Activated CD4-positive, CD25-positive, alpha-beta regulatory T cell treated with anti-CD3 and anti-CD28 coated beads, Interleukin-2, amount 50 U/mL, for 24 hours (primary cell): ENCODE measurements at regions not wholly inside any gene's neighbourhood (a gene's known extent, or its start where the extent isn't known, plus 50 kb on each side); places are given as distances from the start of the nearest gene placed in this dataset.

Experiments used
- ATAC-seq, 2 donors: fragments of 150-1000 bp; cut with Tn5 transposase; one replicate each; pipeline ENCODE4 v1.10.0; 2021; ENCODE audit warnings: mild to moderate bottlenecking in 1 of 2, moderate library complexity in 1 of 2

DNA sequence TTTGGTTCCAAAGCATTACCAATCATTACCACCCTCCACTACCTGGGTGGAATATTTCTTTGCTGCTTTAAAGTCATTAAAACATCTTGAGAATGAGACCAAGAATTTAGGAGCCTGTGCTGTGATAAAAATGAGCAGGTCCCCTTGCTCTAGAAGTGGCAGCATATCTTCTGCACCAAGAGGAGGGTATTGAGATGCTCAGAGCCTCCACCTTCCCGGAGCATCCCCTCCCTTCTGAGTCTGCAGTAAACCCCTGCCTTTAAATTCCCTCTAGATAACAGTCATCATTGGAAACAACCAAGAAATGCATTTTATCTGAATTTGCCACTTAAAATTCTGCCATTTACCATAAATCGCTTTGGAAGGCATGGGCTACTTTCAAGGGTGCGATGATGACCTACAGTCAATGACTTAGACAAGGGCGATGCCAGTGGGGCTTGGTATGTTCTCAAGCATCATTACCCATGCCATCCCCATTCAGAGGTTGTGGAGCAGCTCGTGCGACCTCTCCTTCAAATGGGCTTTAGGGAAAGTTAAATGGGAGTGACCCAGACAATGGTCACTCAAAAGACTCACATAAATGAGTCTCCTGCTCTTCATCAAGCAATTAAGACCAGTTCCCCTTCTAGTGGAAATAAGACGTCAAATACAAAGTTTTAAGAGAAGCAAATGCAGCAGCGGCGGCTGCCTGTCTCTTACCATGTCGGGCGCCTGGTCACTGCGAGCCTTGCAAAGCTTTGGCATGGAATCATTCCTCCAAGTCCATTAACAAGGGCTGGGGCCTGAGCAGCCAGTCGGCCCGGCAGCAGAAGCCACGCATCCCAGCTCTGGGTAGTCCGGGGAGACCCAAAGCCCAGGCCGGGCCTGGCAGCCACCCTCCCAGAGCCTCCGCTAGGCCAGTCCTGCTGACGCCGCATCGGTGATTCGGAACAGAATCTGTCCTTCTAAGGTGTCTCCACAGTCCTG lies 334.5 kb downstream of the TMEM121 start:
- ATAC-seq: no peak

DNA sequence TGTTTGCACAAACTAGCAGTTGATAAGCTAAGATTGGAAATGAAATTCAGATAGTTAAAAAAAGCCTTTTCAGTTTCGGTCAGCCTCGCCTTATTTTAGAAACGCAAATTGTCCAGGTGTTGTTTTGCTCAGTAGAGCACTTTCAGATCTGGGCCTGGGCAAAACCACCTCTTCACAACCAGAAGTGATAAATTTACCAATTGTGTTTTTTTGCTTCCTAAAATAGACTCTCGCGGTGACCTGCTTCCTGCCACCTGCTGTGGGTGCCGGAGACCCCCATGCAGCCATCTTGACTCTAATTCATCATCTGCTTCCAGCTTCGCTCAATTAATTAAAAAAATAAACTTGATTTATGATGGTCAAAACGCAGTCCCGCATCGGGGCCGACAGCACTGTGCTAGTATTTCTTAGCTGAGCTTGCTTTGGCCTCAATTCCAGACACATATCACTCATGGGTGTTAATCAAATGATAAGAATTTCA lies 335.6 kb downstream of the TMEM121 start:
- peak; percentile 32 to 37 for ATAC-seq

DNA sequence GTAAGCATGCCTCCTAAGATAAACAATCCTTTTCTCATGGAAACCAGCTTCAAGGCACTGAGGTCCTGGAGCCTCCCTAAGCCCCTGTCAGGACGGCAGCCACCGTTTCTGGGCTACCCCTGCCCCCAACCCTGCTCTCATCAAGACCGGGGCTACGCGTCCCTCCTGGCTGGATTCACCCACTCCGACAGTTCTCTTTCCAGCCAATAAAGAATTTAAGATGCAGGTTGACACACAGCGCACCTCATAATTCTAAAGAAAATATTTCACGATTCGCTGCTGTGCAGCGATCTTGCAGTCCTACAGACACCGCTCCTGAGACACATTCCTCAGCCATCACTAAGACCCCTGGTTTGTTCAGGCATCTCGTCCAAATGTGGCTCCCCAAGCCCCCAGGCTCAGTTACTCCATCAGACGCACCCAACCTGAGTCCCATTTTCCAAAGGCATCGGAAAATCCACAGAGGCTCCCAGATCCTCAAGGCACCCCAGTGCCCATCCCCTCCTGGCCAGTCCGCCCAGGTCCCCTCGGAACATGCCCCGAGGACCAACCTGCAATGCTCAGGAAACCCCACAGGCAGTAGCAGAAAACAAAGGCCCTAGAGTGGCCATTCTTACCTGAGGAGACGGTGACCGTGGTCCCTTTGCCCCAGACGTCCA lies 336.3 kb downstream of the TMEM121 start:
- no peak for ATAC-seq

DNA sequence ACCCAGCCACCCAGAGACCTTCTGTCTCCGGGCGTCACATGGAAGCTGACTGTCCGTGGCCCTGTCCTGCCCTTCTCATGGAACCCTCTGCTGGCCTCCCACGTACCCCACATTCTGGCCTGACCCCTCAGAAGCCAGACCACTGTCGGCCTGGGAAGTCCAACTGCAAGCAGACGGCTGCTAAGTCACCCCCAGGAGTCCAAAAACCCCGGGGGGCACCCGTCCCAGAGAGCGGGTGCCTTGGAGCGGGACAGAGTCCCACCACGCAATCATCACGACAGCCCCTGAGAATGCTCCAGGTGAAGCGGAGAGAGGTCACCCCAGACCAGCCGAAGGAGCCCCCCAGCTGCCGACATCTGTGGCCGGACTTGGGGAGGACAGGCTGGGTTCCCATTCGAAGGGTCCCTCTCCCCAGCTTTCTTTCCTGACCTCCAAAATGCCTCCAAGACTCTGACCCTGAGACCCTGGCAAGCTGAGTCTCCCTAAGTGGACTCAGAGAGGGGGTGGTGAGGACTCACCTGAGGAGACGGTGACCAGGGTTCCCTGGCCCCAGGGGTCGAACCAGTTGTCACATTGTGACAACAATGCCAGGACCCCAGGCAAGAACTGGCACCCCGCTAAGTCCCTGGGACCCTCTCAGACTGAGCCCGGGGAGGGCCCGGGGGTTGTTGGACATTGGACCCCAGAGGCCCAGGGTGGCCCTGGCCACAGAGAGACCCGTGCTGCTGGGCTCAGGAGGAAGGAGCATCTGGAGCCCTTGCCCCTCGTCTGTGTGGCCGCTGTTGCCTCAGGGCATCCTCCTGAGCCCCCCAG lies 337.1 kb downstream of the TMEM121 start:
- no peak for ATAC-seq

DNA sequence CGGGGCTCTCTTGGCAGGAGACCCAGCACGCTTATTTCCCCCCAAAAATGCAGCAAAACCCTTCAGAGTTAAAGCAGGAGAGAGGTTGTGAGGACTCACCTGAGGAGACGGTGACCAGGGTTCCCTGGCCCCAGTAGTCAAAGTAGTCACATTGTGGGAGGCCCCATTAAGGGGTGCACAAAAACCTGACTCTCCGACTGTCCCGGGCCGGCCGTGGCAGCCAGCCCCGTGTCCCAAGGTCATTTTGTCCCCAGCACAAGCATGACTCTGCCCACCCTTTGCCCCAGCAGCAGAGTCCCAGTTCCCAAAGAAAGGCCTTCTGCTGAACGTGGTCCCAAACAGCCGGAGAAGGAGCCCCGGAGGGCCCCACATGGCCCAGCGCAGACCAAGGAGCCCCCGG lies 337.7 kb downstream of the TMEM121 start:
- ATAC-seq: no peak

DNA sequence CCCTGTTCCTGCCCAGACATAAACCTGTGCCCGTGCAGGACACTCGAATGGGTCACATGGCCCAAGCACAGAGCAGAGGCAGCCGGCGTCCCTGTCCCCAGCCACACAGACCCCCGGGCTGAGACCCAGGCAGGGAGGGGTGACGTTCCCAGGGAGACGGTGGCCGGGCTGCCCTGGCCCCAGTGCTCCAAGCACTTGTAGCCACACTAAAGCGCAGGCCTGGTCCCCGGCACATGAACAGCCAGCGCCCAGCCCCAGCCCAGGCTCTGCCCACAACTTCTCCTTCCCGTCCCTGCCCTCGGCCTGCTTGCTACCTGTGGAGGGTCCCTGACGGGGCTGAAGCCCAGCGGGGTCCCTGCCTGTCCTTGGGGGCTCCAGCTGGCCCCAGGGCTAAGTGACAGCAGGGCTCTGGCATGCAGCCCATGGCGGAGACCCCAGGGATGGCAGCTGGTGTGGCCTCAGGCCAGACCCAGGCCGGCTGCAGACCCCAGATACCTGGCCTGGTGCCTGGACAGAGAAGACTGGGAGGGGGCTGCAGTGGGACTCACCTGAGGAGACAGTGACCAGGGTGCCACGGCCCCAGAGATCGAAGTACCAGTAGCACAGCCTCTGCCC lies 338.4 kb downstream of the TMEM121 start:
- no peak for ATAC-seq

DNA sequence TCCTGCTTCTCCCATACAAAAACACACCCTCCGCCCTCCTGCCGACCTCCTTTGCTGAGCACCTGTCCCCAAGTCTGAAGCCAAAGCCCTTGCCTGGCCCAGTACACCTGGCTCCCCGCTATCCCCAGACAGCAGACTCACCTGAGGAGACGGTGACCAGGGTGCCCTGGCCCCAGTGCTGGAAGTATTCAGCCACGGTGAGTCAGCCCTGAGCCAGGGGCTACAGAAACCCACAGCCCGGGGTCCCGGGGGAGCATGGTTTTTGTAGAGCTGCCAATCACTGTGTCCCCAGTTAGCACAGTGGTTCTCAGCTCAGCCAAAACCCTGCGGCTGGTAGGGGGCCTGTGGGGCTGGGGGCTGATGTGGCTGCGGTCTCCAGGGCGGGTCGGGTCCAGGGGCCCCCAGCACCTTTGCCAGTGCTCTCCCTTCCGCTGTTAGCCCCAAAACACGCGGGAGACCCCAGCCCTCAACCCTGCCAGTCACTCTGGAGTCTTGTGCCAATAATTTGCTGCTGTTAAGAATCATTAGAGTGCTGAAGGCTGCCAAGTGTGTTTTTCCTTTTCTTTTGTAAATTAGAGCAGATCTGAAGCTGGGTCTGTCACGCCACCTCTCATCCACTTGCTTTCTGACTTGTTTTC lies 339.0 kb downstream of the TMEM121 start:
- ATAC-seq: no peak

DNA sequence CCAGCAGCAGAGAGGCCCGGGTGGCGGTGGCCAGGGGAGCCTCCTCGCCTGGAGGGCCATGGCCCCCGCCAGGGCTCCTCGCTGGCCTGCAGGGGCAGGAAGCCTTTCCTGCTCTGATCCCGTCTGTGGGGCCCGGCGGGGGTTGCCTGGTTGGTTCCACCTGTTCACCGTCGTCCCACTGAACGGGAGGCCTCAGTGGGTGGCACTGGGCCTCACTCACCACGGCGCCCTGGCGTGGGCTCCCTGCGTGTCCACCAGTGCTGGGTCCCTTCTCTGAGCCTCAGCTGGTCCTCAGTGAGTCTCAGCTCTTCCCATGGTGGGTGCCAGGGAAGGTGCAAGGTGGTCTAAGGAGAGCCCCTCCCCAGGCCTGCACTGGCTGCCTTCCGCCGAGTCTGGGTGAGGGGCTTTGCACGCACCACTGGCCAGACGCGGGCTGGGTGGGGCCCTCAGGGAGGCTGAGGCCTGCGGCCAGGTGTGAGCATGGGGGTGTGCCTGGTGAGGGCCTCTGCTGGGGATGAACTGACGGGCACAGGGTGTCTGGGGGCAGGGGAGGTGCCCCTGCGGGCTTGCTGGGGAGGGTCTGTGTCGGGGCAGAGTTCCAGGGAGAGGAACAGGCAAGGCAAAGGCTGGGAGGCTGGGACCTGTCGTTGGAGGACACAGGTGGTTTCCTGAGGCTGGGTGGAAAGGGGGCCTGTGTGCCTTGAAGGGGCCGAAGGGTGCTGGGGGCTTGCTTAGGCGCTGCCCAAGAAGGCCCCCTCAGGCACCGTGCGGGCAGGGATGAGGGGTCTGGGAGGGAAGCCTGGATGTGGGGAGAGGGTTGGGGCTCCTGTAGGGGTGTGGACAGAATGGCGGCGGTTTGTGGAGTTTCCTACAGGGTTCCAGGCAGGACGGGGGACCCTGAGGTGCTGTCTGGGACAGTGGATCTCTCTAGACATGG lies 339.8 kb downstream of the TMEM121 start:
- no peak for ATAC-seq

DNA sequence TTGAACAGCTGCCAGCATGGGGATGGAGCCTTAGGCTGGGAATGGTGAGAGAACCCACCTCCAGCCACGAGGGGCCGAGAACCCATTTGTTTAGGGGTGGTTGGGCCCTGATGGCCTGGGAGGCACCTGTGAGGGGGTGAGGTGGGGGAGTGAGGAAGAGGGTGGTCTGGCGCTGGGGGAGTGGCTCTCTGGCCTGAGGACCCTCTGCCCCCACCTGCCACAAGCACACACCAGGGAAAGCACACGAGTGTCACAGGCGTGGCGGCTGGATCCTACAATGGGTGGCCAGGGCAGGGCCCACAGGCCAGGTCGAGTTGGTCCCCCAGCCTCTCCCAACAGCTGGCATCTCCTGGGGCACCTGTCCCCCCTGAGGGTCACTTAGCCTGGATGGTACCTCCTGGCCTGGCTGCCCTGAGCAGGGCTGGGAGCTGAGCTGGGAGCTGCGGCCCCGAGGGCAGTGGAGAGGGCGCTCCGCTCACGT lies 340.5 kb downstream of the TMEM121 start:
- ATAC-seq: no peak

DNA sequence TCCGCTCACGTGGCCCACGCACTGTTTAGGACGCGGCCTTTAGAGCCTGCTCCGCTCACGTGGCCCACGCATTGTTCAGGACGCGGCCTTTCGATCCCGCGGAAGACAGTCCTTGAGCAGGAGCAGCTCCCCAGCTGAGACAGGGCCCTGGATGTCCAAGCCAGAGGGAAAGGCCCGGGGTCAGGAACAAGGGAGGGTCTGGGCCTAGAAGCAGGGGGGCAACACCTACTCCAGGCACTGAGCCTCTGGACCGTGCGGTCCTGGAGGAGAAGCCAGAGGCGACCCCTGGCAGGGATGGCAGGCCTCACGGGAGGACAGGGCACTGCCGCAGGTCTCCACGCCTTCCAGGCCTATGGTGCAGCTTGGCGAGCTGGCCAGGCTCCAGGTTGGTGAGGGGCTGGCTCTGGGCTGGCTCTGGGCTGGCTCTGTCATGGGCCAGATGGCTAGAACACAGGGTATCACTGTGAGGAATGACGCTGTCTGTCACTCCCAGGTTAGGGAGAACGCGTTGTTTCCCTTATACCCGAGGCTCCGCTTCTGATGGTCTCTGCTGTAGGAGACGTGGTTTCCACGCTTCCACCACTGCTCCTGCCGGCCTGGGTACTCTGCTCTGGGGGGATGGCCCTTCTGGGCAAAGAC lies 341.7 kb downstream of the TMEM121 start:
- ATAC-seq: no peak

DNA sequence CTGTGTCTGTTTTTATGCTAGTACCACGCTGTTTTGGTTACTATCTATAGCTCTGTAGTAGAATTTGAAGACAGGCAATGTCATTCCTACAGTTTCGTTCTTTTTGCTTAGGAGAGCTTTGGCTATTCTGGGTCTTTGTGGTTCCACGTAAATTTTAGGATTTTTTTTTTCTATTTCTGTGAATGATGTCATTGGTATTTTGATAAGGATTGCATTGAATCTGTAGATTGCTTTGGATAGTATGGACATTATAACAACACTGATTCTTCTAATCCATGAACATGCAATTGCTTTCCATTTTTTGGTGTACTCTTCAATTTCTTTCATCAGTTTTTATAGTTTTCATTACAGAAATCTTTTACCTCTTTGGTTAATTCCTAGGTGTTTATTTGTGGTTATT lies 345.2 kb downstream of the TMEM121 start:
- no peak for ATAC-seq

DNA sequence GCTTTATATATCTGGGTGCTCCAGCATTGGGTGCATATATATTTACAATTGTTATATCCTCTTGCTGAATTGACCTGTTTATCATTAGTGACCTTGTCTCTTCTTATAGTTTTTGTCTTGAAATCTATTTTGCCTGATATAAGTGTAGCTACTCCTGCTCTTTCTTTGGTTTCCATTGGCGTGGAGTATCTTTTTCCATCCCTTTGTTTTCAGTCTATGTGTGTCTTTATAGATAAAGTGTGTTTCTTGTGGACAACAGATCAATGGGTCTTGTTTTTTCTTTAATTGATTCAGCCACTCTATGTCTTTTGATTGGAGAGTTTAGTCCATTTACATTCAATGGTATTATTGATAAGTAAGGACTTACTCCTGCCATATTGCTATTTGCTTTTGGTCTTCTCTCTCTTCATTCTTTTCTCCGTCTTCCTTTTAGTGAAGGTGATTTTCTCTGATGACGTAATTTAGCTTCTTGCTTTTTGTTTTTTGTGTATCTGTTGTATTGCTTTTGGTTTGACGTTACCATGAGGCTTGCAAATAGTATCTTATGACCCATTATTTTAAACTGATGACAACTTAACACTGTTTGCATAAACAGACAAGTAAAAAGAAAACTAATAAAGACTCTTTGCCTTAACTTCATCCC lies 347.6 kb downstream of the TMEM121 start:
- ATAC-seq: no peak

DNA sequence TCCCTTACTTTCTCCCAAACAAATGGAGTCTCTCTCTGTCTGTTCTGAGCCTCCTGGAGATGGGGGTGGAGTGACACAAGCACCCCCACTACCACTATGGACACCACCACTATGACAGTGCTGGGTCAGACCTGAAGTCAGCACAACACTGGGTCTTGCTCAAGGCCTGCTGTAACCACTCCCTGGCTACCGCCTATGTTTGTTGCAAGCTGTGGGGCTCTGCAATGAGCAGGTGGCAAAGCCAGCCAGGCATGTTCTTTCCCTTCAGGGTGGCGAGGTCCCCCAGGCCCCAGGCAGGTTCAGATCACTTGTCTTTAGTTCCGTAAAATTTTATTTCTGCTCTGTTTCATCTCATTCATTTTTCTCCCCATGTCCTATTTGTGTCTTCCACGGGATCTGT lies 349.8 kb downstream of the TMEM121 start:
- ATAC-seq: no peak

DNA sequence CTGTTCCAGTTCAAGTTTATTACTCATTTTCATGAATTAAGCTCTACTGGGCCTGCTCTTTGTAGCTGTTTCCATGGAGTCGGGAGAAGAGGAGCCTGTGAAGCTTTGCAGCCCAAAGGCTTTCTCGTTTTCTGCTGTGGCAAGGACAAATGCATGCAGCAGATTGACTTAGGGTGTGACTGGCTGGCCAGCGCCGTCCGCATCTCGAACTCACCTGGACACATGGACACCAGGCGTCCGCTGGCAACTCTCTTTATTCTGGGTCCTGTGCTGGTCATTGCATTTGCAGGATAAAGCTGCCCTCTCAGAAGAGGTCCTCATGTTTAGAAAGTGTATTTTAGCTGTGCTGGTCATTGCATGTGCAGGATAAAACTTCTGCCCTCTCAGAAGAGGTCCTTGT lies 350.4 kb downstream of the TMEM121 start:
- no peak for ATAC-seq

DNA sequence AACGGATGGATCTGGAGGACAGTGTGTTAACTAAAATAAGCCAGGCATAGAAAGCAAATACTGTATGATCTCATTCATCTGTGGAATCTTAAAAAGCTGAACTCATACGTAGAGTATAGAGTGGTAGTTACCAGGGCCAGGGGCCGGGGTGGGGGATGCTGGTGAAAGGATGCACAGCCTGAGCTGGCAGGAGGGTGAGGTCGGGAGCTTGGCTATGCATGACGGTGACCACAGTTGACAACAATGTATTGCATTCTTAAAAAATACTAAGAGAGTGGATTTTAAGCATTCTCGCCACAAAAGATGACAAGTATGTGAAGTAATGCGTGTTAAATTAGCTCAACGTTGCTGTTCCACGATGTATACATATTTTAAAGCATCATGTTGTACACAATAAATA lies 351.3 kb downstream of the TMEM121 start:
- ATAC-seq: no peak

DNA sequence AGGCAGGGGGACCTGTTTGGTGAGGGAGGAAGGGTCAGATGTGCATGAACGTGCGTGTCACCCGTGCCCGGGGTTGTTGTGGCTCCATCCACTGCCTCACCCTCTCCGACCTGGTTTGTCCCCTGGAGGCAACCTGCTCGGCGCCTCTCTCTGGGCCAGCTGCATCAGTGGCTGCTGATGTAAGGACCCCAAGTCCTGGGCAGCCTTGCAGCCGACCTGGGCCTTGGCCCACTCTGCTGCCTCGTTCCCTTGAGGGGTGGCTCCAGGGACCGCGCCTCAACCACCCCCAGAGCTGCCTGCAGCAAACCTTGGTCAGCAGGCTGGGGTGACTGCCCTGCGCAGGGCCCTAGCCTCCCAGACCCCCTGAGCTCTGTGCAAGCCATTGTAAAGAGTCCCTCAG lies 351.7 kb downstream of the TMEM121 start:
- no peak for ATAC-seq

DNA sequence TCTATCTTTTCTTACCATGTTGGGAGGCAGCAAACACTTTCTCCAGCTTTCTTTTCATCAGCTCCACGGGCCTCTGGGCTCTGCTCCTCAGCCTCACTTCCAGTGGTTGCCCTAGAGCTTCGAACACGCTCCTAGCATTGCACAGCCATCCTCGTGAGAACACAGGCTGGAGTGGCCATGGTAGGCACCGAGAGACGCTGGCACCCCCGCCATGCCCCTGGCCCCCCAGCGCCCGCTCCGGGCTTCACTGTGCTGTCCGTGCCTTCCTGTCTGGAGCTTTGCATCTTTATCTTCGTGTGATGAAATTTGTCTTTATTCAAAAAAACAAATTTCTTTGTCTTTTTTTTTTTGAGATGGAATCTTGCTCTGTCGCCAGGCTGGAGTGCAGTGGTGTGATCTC lies 352.2 kb downstream of the TMEM121 start:
- ATAC-seq: no peak

DNA sequence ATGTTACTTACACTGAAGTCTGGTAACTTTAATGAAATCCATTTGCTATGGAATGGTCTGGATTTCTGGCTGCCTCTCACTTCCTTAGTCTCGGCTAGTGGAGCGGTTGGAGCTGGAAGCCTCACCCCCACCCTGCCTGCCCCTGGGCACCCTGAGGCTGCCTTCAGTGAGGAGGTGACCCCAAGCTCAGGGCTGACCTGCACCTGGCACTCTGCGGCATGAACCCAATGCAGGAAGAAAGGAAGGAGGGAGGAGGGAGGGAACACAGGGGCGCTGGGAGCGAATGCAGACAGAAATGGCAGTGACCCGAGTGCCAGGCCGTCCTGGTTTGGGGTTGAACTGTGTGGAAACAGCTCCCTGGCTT lies 353.1 kb downstream of the TMEM121 start:
- no peak for ATAC-seq

DNA sequence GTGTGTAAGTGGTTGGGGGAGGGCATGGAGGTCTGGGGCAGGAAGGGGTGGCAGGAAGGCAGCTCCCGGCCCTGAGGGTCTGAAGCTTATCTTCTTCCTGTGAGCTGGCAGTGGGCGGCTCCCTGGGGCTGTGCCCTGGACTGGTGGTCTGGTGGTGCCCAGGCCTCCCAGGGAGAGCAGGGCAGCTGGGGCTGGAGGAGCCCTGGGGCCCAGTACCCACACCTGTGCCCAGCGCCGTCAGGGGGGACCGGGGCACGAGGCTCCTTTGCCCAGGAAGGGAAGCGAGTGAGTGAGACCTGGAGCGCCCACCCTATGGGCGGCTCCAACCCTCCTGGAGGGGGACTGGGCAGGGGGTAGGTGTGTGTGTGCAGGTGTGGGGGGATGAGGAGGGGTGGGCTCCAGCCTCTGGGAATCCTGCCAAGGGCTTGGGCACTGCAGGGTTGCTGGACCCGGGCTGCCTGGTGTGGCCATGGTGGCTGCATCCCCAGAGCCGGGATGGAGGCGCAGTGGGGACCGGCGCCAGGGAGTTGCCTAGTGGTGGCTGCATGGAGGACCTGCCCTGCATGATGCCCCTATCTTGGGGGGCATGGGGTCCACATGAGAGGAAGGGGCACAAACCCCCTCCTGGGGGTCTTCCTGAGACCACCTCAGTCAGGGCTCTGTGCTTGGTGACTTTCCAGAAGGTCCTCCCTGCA lies 353.6 kb downstream of the TMEM121 start:
- no peak for ATAC-seq
